GM10266 (cell line): ENCODE measurements at regions not wholly inside any gene's neighbourhood (a gene's known extent, or its start where the extent isn't known, plus 50 kb on each side); places are given as distances from the start of the nearest gene placed in this dataset.
A peak's percentile ranks its signal among the peaks of the same experiment; 100 is the strongest.

ENCODE experiments used
- DNase-seq: peaks from one replicate; pipeline ENCODE4 v3.0.0; 2012; ENCODE audit errors: extremely low spot score
- TF ChIP-seq, protein P1 (sequence below): IDR thresholded peaks from 2 replicates; pipeline ENCODE4 v1.5.1; 2012; ENCODE audit warnings: mild to moderate bottlenecking, low read depth; ENCODE audit not compliant: control insufficient read depth, insufficient read depth; ENCODE audit errors: missing control alignments

DNA sequence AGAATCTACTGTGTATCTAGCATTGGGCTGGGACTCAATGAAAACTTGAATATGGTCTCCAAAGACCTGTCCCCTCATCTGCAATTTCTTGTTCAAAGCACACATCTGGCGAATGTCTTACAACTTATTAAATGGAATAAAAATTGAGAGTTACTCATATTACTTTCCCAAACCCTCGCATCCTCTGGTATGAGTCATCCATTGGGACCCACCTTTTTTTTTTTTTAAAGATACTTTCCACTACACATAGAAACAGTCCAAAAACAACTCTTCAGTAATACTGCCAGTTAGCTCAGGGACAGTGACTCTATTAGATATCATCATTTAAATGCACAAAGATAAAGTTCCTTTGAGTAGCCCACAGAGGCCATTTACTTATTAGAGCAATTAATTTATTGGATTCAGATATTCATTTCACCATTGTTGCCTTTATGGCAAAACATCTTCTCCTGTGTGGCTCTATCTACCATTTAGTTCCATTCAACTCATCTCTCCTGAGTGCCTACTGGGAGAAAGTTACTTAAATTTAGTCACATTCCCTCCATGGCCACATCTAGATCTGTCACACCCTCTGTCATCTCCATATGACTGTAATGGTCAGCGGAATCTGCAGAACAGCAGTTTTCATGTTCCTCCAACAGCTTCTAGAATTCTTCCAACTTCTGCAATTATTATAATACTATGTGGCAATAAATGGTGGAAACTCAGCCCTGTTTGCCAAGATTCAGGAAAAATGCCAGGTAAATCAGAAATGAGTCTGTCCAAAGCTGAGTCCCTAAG lies 77.9 kb upstream of the ARHGEF3 start:
- no peak for DNase-seq
- TF ChIP-seq, protein P1, sequence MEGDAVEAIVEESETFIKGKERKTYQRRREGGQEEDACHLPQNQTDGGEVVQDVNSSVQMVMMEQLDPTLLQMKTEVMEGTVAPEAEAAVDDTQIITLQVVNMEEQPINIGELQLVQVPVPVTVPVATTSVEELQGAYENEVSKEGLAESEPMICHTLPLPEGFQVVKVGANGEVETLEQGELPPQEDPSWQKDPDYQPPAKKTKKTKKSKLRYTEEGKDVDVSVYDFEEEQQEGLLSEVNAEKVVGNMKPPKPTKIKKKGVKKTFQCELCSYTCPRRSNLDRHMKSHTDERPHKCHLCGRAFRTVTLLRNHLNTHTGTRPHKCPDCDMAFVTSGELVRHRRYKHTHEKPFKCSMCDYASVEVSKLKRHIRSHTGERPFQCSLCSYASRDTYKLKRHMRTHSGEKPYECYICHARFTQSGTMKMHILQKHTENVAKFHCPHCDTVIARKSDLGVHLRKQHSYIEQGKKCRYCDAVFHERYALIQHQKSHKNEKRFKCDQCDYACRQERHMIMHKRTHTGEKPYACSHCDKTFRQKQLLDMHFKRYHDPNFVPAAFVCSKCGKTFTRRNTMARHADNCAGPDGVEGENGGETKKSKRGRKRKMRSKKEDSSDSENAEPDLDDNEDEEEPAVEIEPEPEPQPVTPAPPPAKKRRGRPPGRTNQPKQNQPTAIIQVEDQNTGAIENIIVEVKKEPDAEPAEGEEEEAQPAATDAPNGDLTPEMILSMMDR = no peak

DNA sequence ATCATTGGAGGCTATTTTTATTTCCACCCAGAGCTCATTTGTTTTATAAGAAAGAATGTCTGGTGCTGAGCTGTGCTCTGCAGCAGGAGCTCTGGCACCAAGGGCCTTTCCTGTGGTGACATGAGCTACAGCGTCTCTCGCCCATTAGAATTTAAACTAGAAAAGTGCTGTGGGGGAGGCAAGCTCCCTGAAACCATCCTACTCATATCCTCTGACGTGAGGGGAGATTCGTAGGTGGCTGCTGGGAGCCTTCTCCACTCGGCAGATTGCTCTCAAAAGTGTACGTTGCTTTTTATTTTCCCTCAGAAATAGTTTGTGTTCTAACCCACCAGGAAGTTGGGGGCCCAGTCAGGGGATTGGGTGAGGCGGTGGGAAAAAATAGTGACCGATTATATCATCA lies 76.3 kb upstream of the ARHGEF3 start:
- peak; percentile 50 for DNase-seq
- TF ChIP-seq, protein P1 = no peak

- TF ChIP-seq, protein P1 = no peak
- no peak for DNase-seq
These were observed 75.2 kb upstream of the ARHGEF3 start for GRCh38 chr3:56876916-56877315.

DNA sequence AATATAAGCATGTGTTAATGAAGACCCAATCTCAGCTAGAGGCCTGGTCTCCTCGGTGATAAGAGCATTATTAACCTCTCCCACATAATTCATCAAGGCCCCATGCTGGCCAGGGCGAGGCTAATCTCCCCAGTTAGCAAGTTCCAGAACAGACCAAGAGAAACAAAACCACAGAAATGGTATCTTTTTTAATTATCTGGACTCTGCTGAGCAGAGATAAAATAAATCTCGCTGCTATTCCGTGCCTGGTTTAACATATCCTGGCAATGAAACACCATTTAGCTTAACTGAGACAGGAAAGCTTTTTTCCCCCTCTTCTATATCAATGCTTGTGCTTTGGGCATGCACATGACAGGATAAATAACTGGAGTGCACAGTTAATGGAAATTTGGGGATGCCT lies 72.5 kb upstream of the ARHGEF3 start:
- TF ChIP-seq, protein P1 = no peak
- DNase-seq = no peak

- DNase-seq = no peak
- TF ChIP-seq, protein P1 = no peak
These were observed 68.7 kb upstream of the ARHGEF3 start for GRCh38 chr3:56870436-56870835.

GRCh38 chr3:56869157-56869889 lies 67.6 kb upstream of the ARHGEF3 start:
- DNase-seq = no peak
- TF ChIP-seq, protein P1 = no peak

GRCh38 chr3:56868706-56869105 lies 67.0 kb upstream of the ARHGEF3 start:
- TF ChIP-seq, protein P1 = no peak

More at GRCh38 chr3:56868706-56869105, 67.0 kb upstream of the ARHGEF3 start:
- no peak for DNase-seq
